ENCODE measurements at regions not wholly inside any gene's neighbourhood (a gene's known extent, or its start where the extent isn't known, plus 50 kb on each side); places are given as distances from the start of the nearest gene placed in this dataset.

GRCh38 chr9:130782886-130783530 is 52.0 kb upstream of the ABL1 start:
- TF ChIP-seq CTCF (IDR thresholded peaks at IDR 0.05; ENCODE audit: insufficient read depth, low read depth, low read length) = no peak
- no peak for TF ChIP-seq EZH2 (IDR thresholded peaks at IDR 0.05; ENCODE audit: insufficient read depth, low read length)
